ENCODE measurements at regions not wholly inside any gene's neighbourhood (a gene's known extent, or its start where the extent isn't known, plus 50 kb on each side); places are given as distances from the start of the nearest gene placed in this dataset.

DNA sequence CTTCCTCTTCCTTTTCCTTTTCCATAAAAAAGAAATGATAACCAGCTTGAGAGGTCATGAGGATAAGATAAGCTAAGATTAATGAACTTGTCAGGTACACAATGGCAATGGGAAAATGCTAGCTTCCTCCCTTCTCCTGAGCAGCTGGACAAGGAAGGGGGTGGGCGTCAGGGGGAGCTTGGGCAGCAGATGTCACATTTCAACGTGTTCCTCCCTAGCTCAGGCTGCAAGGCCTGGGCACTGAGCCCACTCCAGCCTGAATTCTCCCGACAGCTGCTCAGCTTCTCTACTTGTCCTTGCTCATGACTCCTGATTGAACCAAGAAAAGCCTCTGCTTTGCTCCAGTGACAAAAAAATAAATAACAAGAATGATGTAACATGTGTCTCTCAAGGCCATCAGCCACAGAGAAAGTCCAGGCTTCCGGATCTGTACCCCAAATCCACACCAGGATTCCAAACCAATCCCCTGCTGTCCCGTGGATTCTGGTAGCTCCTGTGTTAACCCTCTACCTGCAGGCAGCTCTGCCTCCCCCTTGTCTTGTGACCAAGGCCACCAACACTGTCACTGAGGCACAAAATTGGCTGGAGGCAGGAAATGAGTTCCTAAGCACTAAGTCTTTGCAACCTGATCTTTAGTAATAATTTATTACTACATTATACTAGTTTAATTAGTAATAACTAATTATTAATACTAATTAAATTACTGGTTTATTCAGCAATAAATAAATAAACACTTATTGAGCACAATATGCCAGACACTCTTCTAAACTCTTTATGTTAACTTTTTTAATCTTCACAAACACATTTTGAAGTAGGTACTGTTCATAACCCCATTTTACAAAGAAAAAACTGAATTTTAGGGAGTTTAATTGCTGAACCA is 146.5 kb downstream of the CCDC34 start:
- DNase-seq (ENCODE audit: extremely low read depth, low read depth, low spot score), result peak; percentile 80

DNA sequence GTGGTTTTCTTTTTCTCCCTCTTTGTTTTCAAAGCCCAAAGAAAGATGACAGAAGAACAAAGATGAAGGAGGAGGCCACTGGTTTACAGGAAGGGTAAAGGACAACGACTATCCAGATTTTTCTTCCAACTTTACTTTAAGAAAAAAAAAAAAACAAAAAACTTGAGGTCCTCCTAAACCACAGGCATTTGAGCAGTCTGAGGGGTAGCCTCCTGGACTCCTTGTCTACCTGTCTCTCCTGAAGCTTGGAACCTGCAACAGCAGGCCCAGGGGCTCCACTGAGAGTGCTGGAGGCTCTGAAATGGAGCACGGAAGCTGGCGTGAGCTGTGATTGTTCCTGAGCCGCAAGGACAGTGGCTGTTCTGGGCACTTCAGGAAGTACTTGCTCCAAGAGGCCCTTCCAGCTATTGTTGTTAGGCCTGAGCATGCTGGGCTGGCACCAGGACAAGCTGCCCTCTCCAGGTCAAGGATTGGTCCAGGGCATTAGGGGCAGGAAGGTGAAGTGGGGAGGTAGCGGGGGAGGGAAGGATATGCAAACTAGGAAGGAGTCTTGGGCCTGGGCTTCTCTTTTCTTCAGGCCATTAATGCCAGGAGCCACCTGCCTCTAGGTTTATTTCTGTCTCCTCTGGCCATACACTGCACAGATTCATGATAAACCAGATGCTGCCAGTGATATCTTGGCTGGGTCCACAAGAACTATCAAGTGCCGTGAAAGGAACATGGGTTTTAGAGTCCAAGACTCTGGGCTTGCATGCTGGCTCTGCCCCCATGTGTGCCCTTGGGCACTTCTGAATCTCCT is 147.3 kb downstream of the CCDC34 start:
- peak; percentile 70 for DNase-seq (ENCODE audit: extremely low read depth, low read depth, low spot score)

DNA sequence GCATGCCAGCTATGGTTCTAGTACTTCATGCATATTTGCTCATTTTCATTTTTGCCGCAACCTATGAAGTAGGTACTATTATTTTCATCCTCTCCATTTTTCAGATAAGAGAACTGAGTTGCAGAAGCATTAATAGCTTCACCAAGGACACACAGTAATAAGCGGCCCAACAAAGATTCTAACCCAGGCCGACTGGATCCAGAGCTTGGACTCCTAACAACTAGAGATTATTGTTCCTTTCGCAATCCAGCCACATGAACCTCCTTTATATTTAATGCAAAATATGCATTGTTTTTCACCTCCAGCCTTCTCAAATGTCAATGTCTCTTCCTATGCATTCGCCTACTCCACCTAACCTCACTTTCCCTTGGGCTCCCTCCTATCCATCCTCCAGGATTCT is 148.3 kb downstream of the CCDC34 start:
- no peak for DNase-seq (ENCODE audit: extremely low read depth, low read depth, low spot score)

DNA sequence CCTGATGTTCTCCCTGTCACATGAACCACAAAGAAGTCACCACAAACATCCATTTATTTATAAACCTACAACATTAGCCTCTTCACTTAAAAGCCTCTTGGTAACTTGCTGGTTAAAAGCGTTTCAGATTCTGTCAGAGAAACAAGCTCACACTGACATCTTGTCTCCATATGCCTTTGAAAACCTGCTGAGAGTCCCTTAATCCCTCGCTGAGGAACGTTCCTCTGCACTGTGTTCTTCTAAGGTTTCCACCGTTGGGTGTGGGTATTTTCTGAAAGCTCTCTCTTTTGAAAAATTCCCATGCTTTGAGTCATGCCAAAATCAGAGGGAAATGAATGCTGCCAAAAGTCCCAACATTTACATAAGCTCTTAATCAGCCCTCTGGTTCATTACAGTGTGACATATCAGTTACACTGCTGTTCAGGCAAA is 149.8 kb downstream of the CCDC34 start:
- peak; percentile 44 for DNase-seq (ENCODE audit: extremely low read depth, low read depth, low spot score)

DNA sequence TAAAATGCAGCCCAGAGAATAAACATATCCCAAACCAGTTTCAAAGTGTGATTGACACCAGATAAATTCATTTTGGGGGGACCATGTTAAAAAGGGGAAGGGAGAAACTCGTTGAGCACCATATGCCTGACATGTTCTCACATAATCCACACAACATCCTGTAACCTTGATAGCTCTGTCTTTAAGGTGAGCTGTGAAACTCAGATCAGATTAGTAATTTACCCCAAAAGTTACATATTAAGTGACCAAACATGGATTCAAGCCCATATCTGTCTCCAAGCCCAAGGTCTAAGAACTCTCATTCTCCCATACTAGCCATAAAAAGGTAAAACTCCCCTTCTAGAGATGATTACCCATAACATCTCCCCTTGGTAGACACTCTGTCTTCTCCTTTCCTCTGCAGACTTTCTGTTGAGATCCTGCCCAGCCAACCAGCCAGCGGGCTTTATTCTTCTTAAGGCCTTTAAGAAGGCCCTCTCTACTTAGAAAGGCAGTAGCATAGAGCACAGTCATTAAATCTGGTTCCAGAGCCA is 150.7 kb downstream of the CCDC34 start:
- no peak for DNase-seq (ENCODE audit: extremely low read depth, low read depth, low spot score)

DNA sequence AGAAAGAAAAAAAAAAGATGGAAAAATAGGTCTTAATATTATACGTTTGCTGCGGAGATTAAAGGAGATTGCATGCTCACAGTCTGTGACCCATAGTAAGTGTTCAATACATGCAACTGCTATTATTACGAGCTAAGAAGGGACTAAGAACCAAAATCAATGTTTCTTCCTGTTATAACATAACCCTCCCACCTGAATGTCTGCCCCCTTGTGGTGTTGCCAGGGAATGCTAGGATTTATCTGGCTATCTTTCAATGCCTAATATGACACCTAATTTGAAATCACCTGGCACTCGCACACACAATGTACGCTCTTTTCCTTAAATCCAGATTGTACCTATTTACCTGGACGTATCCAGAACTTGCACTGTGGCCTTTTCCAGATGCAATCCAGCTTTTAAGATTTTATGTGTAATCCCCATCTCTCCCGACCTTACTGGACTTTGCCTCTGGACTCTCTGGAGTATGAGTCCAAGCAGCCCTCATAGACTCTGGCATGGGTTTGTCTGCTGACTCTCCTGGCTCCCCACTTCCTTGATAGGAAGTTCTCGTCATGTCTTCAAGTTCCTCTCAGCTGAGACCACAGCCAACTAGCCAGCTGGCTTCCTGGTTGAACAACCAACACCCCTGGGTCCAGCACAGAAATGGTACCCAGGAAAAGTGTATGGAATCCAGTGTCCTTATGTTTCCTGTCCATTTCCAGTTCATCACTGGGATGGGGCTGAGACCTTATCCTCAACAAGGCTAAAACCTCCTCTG is 151.5 kb downstream of the CCDC34 start:
- no peak for DNase-seq (ENCODE audit: extremely low read depth, low read depth, low spot score)

DNA sequence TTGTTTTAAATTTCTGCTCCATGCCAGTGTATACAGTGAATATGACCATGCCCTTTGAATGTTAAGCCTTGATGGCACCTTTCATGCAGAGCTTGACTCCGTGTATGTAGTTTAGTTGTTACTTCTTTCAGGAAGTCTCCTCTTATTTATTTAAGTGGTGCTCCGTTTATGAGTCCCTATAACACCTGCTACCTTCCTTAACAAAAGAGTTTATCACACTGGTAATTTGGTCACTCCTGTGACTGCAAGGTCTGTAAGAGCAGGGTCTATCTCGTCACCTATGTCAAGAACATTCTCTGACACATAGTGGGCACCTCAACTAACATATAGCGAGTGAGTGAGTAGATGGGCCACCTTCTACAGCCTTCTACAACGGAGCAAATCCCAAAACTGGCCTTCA is 152.5 kb downstream of the CCDC34 start:
- DNase-seq (ENCODE audit: extremely low read depth, low read depth, low spot score), result no peak

DNA sequence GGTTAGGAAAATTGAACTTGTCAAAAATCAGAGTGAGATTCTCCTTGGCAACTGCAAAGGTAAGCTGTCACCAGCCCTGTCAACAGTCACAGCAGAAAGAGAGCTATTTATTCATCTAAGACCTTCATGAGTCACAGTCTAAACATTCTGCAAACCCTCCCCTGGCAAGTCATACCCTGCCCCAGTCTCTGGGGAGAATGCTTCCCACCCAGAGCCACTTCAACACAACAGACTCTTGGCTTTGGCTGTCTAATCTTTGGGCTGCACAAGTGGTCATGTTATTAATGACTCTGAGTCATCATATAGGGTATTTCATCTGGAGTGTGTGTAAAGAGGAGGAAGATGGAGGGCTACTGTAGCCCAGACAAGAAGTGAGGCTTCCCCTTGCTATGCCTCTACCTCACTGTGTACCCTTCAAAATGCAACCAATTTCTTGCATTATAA is 153.4 kb downstream of the CCDC34 start:
- DNase-seq (ENCODE audit: extremely low read depth, low read depth, low spot score), result peak; percentile 65

DNA sequence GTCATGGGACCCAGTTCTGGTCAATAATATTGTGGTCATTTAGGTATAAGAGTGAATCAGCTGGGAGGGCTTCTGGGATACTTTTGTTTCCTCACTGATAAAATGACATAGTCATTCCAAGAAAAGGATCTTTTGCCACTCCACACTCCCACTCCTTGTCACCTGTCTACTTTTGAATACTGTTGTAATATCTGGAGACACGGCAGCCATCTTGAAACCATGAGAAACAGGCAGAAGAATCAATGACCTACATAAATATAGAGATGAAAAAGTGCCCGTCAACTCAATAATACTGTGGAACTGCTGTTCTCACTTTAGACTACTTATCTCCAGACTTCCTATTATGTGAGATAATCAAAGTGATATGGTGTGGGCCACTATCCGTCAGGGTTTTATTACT is 154.2 kb downstream of the CCDC34 start:
- no peak for DNase-seq (ENCODE audit: extremely low read depth, low read depth, low spot score)

DNA sequence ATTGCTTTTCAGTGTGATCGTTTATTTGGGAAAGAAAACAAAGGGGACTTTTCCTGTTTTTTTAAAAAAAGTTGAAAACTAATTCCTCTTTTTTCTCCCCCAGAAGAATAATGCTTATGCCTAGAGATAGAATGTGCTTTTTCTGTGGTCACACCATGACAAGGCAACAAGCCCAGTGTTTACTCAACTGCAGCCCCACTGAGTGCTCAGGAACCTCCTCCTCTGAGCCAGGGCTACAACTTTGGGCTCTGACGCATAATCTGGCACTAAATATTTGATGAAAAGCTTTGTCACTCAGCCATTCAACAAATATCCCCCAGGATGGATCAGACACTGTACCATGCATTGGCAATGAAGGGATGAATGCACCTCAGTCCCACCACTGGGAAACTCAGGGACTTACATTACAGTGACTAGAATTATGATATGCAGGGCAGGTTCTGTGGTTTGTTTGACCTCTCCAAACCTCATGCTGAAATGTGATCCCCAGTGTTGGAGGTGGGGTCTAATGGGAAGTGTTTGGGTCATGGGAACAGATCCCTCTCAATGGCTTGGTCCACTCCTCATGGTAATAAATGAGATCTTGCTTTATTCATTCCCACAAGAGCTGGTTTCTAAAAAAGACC is 155.9 kb downstream of the CCDC34 start:
- DNase-seq (ENCODE audit: extremely low read depth, low read depth, low spot score), result no peak

DNA sequence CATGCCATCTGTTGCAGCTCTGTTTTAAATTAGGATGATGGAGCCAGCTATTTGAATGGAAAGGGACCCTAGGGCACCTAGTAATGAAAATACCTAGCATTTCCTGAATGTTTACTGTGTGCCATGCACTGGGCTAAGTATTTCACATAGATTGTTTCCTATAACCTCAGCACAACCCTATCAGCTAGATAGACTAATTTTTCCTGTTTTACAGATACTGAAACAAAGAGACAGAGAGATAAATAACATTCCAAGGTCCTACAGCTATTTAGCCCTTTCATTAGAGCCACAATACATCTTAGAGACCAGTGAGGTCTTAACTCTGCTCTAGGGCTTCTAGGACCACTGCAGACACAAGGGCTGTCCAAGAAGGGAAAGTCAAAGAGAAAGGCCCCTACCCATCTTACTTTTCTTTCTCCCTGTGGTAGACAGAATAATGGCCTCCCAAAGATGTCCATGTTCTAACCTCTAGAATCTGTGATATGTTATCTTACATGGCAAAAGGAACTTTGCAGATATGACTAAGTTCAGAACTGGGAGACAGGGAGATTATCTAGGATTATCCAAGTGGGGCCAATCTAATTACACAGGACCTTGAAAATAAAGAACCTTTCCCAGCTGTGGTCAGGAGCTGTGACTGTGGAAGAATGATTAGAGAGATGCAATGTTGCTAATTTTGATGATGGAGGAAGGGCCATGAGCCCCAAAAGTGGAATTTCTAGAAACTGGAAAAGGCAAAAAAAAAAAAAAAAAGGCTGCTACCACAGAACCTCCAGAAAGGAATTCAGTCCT is 157.0 kb downstream of the CCDC34 start:
- no peak for DNase-seq (ENCODE audit: extremely low read depth, low read depth, low spot score)

DNA sequence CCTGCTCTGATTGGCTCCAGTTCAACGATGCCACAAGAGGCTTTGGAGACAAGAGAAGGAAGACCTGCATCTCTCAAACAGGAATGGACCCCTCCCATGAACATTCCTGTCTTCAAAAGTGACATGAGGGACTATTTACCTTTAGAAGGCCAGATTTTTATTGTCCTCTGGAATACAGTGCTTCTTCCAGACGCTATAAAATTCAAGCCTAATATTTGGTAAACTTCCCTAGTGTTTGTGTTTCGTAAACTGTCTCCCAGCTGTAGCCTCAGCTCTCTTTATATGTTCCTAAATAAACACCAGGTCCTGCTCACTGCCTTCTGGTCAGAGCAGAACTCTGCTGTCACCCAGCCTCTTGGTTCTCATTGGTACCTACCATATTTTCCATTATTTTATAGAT is 157.8 kb downstream of the CCDC34 start:
- no peak for DNase-seq (ENCODE audit: extremely low read depth, low read depth, low spot score)

DNA sequence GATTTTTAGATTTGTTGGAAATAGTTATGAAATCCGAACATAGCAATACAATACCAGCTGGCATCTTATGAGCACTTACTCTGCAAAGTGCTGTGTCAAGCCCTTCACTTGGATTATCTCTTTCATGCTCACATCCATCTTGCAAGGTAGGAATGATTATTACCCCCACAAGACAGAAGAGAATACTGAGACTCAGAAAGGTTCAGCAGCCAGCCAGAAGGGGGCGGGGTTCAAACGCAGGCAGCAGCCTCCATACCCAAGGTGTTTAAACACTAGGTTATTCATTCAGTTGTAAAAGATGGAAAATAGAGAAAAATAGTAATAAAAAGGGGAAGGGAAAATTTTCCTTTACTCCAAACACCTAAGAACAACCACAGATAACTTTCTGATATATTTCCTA is 158.5 kb downstream of the CCDC34 start:
- DNase-seq (ENCODE audit: extremely low read depth, low read depth, low spot score), result no peak

DNA sequence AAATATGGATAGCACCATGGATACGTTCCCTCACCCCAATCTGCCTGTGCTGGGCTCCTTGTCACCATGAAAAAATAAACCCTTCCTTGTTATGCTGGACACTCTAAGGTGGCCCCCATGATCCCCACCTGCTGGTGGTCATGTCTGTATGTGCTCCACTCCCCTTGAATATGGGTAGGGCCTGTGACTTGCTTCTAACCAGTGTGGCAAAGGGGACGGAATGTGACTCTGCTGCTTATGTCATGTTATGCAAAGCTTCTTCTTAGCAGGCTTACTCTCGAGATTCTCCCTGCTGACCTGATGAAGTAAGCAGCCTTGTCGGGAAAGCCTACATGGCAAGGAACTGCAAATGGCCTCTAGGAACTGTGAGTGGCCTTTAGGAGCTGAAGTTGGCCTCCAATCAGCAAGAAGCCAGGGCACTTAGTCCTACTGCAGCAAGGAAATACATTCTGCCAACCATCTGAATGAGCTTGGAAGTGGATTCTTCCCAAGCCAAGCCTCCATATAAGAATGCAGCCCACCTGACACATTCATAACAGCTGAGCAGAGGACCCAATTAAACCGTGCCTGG is 159.9 kb downstream of the CCDC34 start:
- no peak for DNase-seq (ENCODE audit: extremely low read depth, low read depth, low spot score)

DNA sequence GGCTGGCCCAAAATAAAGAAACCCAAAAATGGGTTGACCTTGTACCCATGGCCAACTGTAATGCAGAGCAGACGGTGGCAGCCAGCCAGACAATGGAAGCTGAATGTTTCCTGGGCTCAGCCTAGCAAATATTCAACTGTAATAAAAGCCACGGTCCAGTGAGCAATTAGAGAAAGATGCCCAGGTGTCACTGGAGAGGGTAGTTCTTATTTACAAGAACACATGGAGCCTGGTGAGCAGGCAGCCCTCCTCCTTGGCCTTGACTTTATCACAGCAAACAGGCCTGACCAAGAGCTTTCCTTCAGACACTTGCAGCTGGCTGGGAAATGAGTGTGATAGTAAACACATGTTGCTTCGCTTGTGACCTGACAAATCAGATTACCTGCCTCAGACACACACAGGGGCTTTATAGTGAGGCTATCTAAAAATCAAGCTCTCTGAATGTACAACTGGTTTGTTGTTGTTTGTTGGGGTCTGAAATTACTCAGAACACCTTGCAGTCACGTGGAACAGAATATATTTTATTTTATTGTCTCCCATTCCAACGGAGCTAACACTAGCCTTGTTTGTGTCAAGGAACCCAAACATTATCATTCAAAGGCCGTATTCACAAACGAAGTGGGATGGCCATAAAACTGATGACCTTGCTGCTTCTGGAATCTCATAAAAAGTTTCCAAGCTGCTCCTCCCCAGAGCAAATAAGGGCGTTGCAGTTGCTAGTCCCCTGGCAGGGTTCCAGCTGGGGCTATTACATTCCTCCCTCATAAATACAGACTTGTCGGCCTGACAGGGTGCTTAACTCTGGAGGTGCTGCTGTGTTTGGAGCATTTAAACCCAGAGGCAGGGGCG is 161.1 kb downstream of the BBOX1 start:
- DNase-seq (ENCODE audit: extremely low read depth, low read depth, low spot score), result no peak

DNA sequence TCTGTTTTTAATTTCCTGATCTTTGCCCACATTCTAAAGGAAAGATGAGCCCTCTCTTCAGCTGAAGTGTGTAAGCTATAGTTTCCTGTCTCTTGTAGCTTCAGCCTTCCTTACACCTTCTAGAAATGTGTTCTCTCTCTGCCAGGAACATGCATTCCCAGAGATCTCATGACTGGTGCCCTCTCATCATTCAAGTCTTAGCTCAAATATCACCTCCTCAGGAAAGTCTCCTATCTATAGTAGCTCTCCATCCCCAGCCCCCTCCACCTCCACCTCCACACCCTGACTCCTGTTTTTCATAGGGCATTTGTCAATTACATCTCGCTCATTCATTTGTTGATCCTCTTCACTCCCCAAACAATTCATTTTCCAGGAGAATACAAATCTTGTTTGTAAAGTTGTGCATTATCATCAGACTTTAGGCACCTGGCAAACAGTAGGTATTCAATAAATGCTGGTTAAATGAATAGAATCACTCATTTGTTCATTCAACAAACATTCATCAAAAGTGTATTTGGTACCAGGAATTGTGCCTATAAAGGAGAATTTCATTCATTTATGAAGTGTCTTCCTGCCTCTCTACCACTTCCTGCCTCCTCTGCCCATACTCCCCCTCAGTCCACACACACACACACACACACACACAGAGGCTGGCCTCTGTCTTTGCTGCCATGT is 160.3 kb downstream of the BBOX1 start:
- no peak for DNase-seq (ENCODE audit: extremely low read depth, low read depth, low spot score)

DNA sequence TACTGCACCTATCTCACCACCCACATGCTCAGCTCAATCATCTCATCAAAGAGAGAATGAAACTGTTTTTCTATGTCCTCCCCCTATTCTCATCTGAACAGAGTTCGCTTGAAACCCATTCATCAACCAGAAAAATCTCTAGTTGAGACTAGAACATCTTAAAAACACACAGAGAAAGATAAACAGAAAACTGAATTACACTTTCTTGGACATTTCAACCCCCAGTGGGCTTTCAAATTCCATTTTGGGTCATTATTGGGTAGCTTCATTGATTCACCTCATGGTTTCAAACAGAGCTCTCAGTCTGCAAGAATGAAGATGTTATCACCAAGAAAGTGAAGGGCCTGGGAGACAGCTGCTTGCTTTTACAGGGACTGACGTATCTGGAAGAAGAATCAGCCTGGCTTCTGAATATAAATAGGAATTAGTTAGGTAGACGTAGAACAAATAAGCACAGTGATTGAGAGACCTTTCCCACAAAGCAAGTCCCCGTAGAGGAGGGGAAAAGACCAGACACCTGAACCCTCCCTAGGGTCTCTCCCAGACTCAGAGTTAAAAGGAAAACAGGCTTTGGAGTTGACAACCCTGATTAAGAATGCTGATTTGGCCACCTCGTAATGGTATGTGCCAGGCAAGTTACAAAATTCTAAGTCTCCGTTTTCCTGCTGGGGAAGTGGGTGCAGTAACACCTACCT is 155.7 kb downstream of the BBOX1 start:
- DNase-seq (ENCODE audit: extremely low read depth, low read depth, low spot score), result no peak

Data from glomerular endothelial cell (primary cell).